PC-9 (cell line): ENCODE measurements at regions not wholly inside any gene's neighbourhood (a gene's known extent, or its start where the extent isn't known, plus 50 kb on each side); places are given as distances from the start of the nearest gene placed in this dataset.

Experiments
- BruUV-seq: library from RNA; stranded (reverse); fragments of 400-500 nt; replicated peaks from 2 replicates; lab custom pipeline; 2021; lab: Mats Ljungman, UMichigan
- CTCF ChIA-PET: fragments of 300-600 bp; sonication (Branson Sonifier 250); formaldehyde crosslinking; loops from one replicate; lab custom pipeline; 2022; ENCODE audit warnings: antibody characterized with exemption; lab: Charles Lee
- POLR2A ChIA-PET: fragments of 300-600 bp; sonication (Branson Sonifier 250); formaldehyde crosslinking; loops from one replicate; lab custom pipeline; 2022; ENCODE audit warnings: antibody characterized with exemption; ENCODE audit not compliant: unreplicated experiment; lab: Charles Lee
- DNase-seq, 2 experiments: peaks; one replicate each; pipeline versions ENCODE4 v3.0.0 to v3.0.0-alpha.2; 2015 to 2022; ENCODE audit warnings: mixed read lengths in 1 of 2
- H2AFZ ChIP-seq: fragments of 200-600 bp; sonication (generic); 2 replicates; pipeline ENCODE4 v1.8.1; 2017; ENCODE audit warnings: antibody characterized with exemption
- H3F3A ChIP-seq: fragments of 200-600 bp; sonication (generic); 2 replicates; pipeline ENCODE4 v1.8.1; 2017; ENCODE audit warnings: antibody characterized with exemption, mild to moderate bottlenecking, low read depth; ENCODE audit not compliant: insufficient read depth
- H3K27ac ChIP-seq: fragments of 200-600 bp; sonication (generic); 2 replicates; pipeline ENCODE4 v1.6.1; 2016; ENCODE audit warnings: mixed run types
- H3K27me3 ChIP-seq: fragments of 200-600 bp; sonication (generic); 2 replicates; pipeline ENCODE4 v1.6.1; 2016; ENCODE audit warnings: low read depth, mixed run types; ENCODE audit not compliant: insufficient read depth
- H3K36me3 ChIP-seq: fragments of 200-600 bp; sonication (generic); 2 replicates; pipeline ENCODE4 v1.6.1; 2016; ENCODE audit warnings: low read depth, mixed run types
- H3K4me1 ChIP-seq: fragments of 200-600 bp; sonication (generic); replicated peaks from 2 replicates; pipeline ENCODE4 v1.6.1; 2016; ENCODE audit warnings: mixed run types; ENCODE audit not compliant: insufficient read depth
- H3K4me2 ChIP-seq: fragments of 200-600 bp; sonication (generic); 2 replicates; pipeline ENCODE4 v1.6.1; 2017; ENCODE audit warnings: mixed run types
- H3K4me3 ChIP-seq: fragments of 200-600 bp; sonication (generic); 2 replicates; pipeline ENCODE4 v1.6.1; 2016; ENCODE audit warnings: mixed run types
- H3K79me2 ChIP-seq: fragments of 200-600 bp; sonication (generic); 2 replicates; pipeline ENCODE4 v1.6.1; 2017; ENCODE audit warnings: low read depth, mixed run types
- H3K9me2 ChIP-seq: fragments of 200-600 bp; sonication (generic); 2 replicates; pipeline ENCODE4 v1.8.1; 2017; ENCODE audit warnings: mild to moderate bottlenecking; ENCODE audit not compliant: insufficient read depth
- H3K9me3 ChIP-seq: fragments of 200-600 bp; sonication (generic); 2 replicates; pipeline ENCODE4 v1.8.1; 2016; ENCODE audit warnings: low read depth; ENCODE audit not compliant: insufficient read depth
- H4K20me1 ChIP-seq: fragments of 200-600 bp; sonication (generic); 2 replicates; pipeline ENCODE4 v1.8.1; 2017; ENCODE audit not compliant: insufficient read depth
- CTCF ChIP-seq: fragments of 200-600 bp; sonication (generic); conservative IDR thresholded peaks from 2 replicates; pipeline ENCODE4 v1.6.1; 2017; ENCODE audit warnings: mixed run types, antibody characterized with exemption, mild to moderate bottlenecking, moderate library complexity
- EZH2 ChIP-seq: fragments of 200-600 bp; sonication (generic); IDR thresholded peaks from 2 replicates; pipeline ENCODE4 v1.8.0; 2017; ENCODE audit warnings: antibody characterized with exemption, low read depth
- intact Hi-C: fragments of 100-400 bp; cut with micrococcal nuclease; formaldehyde crosslinking; loops from one replicate; pipeline ENCODE4 v1.10.0; 2022; ENCODE audit not compliant: unreplicated experiment

GRCh38 chr6:6790891-6791290, 202.4 kb downstream of the LY86 start:
- TF ChIP-seq CTCF = no peak
- TF ChIP-seq EZH2 = no peak
- Histone ChIP-seq H3K4me3 (no peak overlapping the region), H3F3A (peaks cover 5% of the 10 kb centered on the region), H3K9me3 (no peaks in the 10 kb centered on the region), H3K27me3 (no peaks in the 10 kb centered on the region), H3K36me3 (no peaks in the 10 kb centered on the region), H3K4me1 (peaks cover 16% of the 10 kb centered on the region), H3K4me2 (peak overlapping the region; percentile 42; the same call in 1 of the 2 replicates), H2AFZ (no peak overlapping the region), H3K27ac (peak overlapping the region; percentile 56), H4K20me1 (no peaks in the 10 kb centered on the region), H3K9me2 (no peaks in the 10 kb centered on the region), H3K79me2 (no peaks in the 10 kb centered on the region)
- BruUV-seq = no TSS peak
- POLR2A ChIA-PET = interaction anchor here (0.6 to 0.9 kb wide), 2 partner anchors 17 to 43 kb away, joined by 3 to 4 read pairs; no protein-coding TSS in a partner anchor
- peak; percentile 52 to 80 for DNase-seq
- intact Hi-C loops = no loop called here
- CTCF ChIA-PET = interaction anchor here (0.6 kb wide), 1 partner anchor 29 kb away, joined by 9 read pairs; no protein-coding TSS in a partner anchor

- H3K36me3 ChIP-seq = no peaks in the 10 kb centered on the region
- no peak for TF ChIP-seq CTCF
- TF ChIP-seq EZH2 = no peak
- no peaks in the 10 kb centered on the region for H3K79me2 ChIP-seq
- no peak for DNase-seq
- ChIA-PET CTCF (interaction anchor here (0.6 kb wide), 1 partner anchor 97 kb away, joined by 3 read pairs; no protein-coding TSS in a partner anchor), POLR2A (no interaction called here)
- intact Hi-C loops = no loop called here
- H3F3A ChIP-seq = peaks cover 5% of the 10 kb centered on the region
- BruUV-seq = no TSS peak
- no peaks in the 10 kb centered on the region for H3K9me3 ChIP-seq
- no peak overlapping the region for H3K4me2 ChIP-seq
- H3K27ac ChIP-seq = no peak overlapping the region
- no peaks in the 10 kb centered on the region for H3K9me2 ChIP-seq
- no peak overlapping the region for H2AFZ ChIP-seq
- no peak overlapping the region for H3K4me3 ChIP-seq
- H3K4me1 ChIP-seq = peaks cover 16% of the 10 kb centered on the region
- H3K27me3 ChIP-seq = no peaks in the 10 kb centered on the region
- no peaks in the 10 kb centered on the region for H4K20me1 ChIP-seq
These were observed 205.1 kb downstream of the LY86 start for GRCh38 chr6:6793388-6794250.

GRCh38 chr6:6795393-6795792, 206.9 kb downstream of the LY86 start:
- H4K20me1 ChIP-seq = no peaks in the 10 kb centered on the region
- CTCF ChIA-PET = no interaction called here
- intact Hi-C loops = no loop called here
- no peak overlapping the region for H3K4me2 ChIP-seq
- no TSS peak for BruUV-seq
- H3K36me3 ChIP-seq = no peaks in the 10 kb centered on the region
- POLR2A ChIA-PET = interaction anchor here (0.5 kb wide), 1 partner anchor 263 kb away, joined by 4 read pairs; no protein-coding TSS in a partner anchor
- H3K9me3 ChIP-seq = no peaks in the 10 kb centered on the region
- peaks cover 10% of the 10 kb centered on the region for H3K4me1 ChIP-seq
- no peaks in the 10 kb centered on the region for H3K27me3 ChIP-seq
- H3K4me3 ChIP-seq = no peak overlapping the region
- no peak overlapping the region for H3K27ac ChIP-seq
- no peak for TF ChIP-seq EZH2
- H3F3A ChIP-seq = peaks cover 5% of the 10 kb centered on the region
- H2AFZ ChIP-seq = no peak overlapping the region
- H3K9me2 ChIP-seq = no peaks in the 10 kb centered on the region
- DNase-seq = no peak
- H3K79me2 ChIP-seq = no peaks in the 10 kb centered on the region
